Left forelimb (tissue), 1 donor: ENCODE measurements at regions not wholly inside any gene's neighbourhood (a gene's known extent, or its start where the extent isn't known, plus 50 kb on each side); places are given as distances from the start of the nearest gene placed in this dataset.

ENCODE experiments used
- DNase-seq: peaks from one replicate; pipeline ENCODE4 v3.0.0-alpha.2; 2018; ENCODE audit warnings: low spot score

DNA sequence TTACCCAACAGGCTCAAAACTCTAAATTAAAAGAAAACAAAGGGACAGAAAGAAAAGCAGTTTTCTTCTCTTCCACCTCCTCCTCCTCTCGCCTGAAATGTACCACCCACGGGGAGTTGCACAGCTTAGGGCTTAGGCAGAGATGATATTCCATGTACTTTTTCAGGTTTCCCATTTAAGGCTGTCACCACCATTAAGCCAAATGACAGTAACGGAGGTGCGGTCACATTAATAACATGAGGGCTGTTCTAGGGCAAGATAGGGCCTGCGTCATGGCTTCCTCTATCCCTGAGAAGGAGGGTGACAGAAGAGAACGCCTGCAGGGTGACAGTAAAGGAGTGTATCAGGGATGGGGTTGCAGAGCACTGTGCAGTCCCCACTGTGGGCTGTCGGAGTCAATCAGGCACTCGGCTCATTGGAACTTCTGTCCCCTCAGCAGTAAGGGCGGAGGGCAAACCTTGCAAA lies 51.7 kb upstream of the TJP1 start:
- no peak for DNase-seq

DNA sequence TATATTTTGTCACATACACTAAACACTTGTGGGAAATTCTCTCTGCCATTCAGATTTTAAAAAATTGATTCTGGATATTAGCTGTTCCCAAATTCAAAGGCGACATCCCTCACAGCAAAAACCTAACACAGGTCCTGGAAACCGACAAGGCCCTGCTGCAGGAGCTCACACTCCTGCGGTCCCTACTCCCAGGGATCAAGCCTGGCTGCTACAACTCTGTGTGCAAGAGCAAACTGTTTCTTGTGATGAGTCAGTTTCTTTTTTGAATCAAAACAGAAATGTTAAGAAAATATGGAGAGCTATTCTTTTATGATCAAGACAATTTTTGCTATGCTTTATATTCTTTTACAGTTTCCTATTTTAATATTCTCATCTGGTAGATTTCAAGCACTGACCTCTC lies 51.0 kb upstream of the TJP1 start:
- DNase-seq: no peak

DNA sequence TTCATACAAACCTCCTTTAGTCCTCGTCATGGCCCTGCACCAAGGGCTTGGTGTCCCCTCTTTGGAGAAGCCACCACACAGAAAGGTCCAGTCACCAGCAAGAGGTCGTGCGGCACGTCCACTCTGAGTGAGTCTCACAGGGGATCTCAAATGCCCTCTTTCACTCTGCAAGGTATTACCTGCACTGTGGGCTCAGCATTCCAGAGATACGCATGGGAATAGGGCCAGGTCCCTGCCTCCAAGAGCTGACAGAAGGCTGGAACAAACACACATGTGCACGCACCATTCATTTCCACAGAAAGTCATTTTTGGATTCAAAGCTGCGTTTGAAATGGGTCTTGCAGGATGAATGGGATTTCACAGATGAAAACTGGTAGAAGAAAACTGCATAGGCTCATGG lies 50.4 kb upstream of the TJP1 start:
- DNase-seq: no peak
